RWPE2 (cell line): ENCODE measurements at regions not wholly inside any gene's neighbourhood (a gene's known extent, or its start where the extent isn't known, plus 50 kb on each side); places are given as distances from the start of the nearest gene placed in this dataset.

Experiments used
- ATAC-seq: fragments of 200-7000 bp; cut with Tn5 transposase; 3 replicates; pipeline ENCODE4 v1.9.1; 2021; ENCODE audit warnings: low read depth
- DNase-seq: peaks from one replicate; pipeline ENCODE4 v3.0.0-alpha.2; 2020; ENCODE audit warnings: low spot score
- H3K27ac ChIP-seq: fragments of 450-650 bp; 2 replicates; pipeline ENCODE4 v1.5.1; 2017; ENCODE audit warnings: mild to moderate bottlenecking; ENCODE audit not compliant: poor library complexity, severe bottlenecking
- H3K27me3 ChIP-seq: fragments of 250-450 bp; sonication (Bioruptor Pico); 2 replicates; pipeline ENCODE4 v1.5.1; 2021; ENCODE audit warnings: mild to moderate bottlenecking, moderate library complexity; ENCODE audit not compliant: insufficient read depth, poor library complexity, severe bottlenecking
- H3K36me3 ChIP-seq: fragments of 250-450 bp; sonication (Bioruptor Pico); 2 replicates; pipeline ENCODE4 v1.5.1; 2020; ENCODE audit warnings: low read depth, mild to moderate bottlenecking, moderate library complexity
- H3K4me1 ChIP-seq: fragments of 250-450 bp; sonication (Bioruptor Pico); 2 replicates; pipeline ENCODE4 v1.5.1; 2021; ENCODE audit warnings: mild to moderate bottlenecking, moderate library complexity; ENCODE audit not compliant: insufficient read depth, poor library complexity, severe bottlenecking
- H3K4me3 ChIP-seq: fragments of 250-450 bp; sonication (Bioruptor Pico); 2 replicates; pipeline ENCODE4 v1.5.1; 2021; ENCODE audit warnings: mild to moderate bottlenecking, moderate library complexity; ENCODE audit not compliant: severe bottlenecking
- H3K9me3 ChIP-seq: fragments of 250-450 bp; sonication (Bioruptor Pico); 2 replicates; pipeline ENCODE4 v1.5.1; 2021; ENCODE audit warnings: mild to moderate bottlenecking, moderate library complexity; ENCODE audit not compliant: severe bottlenecking
- CTCF ChIP-seq: fragments of 450-650 bp; IDR thresholded peaks from one replicate; pipeline ENCODE4 v1.5.1; 2017; ENCODE audit warnings: mild to moderate bottlenecking, moderate library complexity; ENCODE audit not compliant: poor library complexity, severe bottlenecking

- no peaks in the 10 kb centered on the region for H3K27me3 ChIP-seq
- no peak for ATAC-seq
- H3K4me1 ChIP-seq = no peaks in the 10 kb centered on the region
- H3K9me3 ChIP-seq = no peaks in the 10 kb centered on the region
- no peaks in the 10 kb centered on the region for H3K36me3 ChIP-seq
- TF ChIP-seq CTCF = no peak
- H3K4me3 ChIP-seq = no peak overlapping the region
- no peak overlapping the region for H3K27ac ChIP-seq
- no peak for DNase-seq
Observed at GRCh38 chr13:34085204-34085603, 267.3 kb downstream of the RFC3 start.

- Histone ChIP-seq H3K27ac (no peak overlapping the region), H3K4me3 (no peak overlapping the region), H3K36me3 (no peaks in the 10 kb centered on the region), H3K27me3 (no peaks in the 10 kb centered on the region), H3K9me3 (no peaks in the 10 kb centered on the region), H3K4me1 (no peaks in the 10 kb centered on the region)
- TF ChIP-seq CTCF = no peak
- ATAC-seq (no peak), DNase-seq (no peak)
Observed at GRCh38 chr13:34086281-34086680, 268.3 kb downstream of the RFC3 start.

DNA sequence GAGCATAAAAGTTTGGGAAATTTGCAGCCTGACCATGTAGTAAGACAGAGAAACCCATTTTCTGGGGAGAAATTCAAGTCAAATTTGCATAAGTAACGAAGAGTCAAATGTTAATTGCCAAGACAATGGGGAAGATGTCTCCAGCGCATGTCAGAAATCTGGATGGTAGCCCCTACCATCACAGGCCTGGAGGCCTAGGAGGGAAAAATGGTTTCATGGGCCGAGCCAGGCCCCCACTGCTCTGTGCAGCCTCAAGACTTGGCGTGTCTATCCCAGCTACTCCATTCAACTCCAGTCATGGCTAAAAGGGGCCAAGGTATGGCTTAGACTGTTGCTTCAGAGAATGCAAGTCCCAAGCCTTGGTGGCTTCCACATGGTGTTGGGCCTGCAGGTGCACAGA lies 269.8 kb downstream of the RFC3 start:
- H3K4me3 ChIP-seq = no peak overlapping the region
- DNase-seq (no peak), ATAC-seq (no peak)
- H3K4me1 ChIP-seq = no peaks in the 10 kb centered on the region
- no peak overlapping the region for H3K27ac ChIP-seq
- H3K9me3 ChIP-seq = no peaks in the 10 kb centered on the region
- no peaks in the 10 kb centered on the region for H3K36me3 ChIP-seq
- no peak for TF ChIP-seq CTCF
- no peaks in the 10 kb centered on the region for H3K27me3 ChIP-seq

DNA sequence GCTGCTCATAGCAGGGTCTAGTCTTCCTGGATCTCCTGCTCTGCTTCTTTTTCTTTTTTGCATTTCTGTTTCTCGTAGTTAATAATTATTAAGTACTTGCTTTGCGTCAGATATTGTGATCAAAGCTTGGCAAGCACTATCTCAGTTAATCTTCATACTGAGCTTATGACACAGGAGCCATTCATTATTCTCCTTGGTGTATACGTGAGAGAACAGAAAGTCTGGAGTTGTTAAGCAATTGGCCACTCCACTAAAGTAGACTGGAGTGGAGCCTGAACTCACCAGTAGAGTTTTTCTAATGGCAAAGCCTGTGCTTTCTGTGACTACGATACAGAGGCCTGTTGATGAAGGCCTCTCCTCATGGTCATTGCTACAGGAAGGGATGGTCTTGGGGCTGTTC lies 285.9 kb downstream of the RFC3 start:
- H3K36me3 ChIP-seq = no peaks in the 10 kb centered on the region
- peaks cover 6% of the 10 kb centered on the region for H3K4me1 ChIP-seq
- DNase-seq (no peak), ATAC-seq (no peak)
- TF ChIP-seq CTCF = no peak
- H3K9me3 ChIP-seq = no peaks in the 10 kb centered on the region
- H3K27ac ChIP-seq = no peak overlapping the region
- H3K27me3 ChIP-seq = no peaks in the 10 kb centered on the region
- H3K4me3 ChIP-seq = no peak overlapping the region

DNA sequence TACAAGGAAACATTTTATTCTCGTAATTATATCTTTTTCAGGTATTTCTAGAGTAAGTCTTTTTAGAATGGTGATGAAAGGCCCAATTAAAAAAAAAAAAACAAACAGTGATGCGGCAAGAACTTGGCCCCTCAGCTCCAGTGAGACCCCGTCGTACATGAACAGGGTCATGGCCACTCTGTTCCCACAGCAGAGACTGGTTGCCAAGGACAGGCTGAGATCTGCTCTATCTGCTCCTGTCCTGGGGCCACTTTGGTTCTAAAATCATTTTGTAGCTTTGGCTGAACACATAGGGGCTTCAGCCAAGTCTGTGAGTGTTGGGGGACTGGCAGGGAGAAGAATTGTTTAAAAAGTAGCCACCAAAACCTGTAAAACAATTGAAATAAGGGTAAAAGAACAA lies 286.9 kb downstream of the RFC3 start:
- H3K9me3 ChIP-seq = peaks cover 2% of the 10 kb centered on the region
- no peak overlapping the region for H3K4me3 ChIP-seq
- peaks cover 6% of the 10 kb centered on the region for H3K4me1 ChIP-seq
- H3K27me3 ChIP-seq = no peaks in the 10 kb centered on the region
- H3K27ac ChIP-seq = no peak overlapping the region
- TF ChIP-seq CTCF = no peak
- no peaks in the 10 kb centered on the region for H3K36me3 ChIP-seq
- DNase-seq = no peak
- no peak for ATAC-seq
